SK-N-SH treated with all-trans-retinoic acid at 6 μM for 48 hours (cell line): ENCODE measurements at regions not wholly inside any gene's neighbourhood (a gene's known extent, or its start where the extent isn't known, plus 50 kb on each side); places are given as distances from the start of the nearest gene placed in this dataset.

Experiments
- ATAC-seq: fragments of 200-7000 bp; cut with Tn5 transposase; 3 replicates; pipeline ENCODE4 v1.9.1; 2020; ENCODE audit warnings: mild to moderate bottlenecking, moderate library complexity
- ARNTL ChIP-seq: fragments of 450-650 bp; formaldehyde crosslinking; IDR thresholded peaks from 2 replicates; pipeline ENCODE4 v1.5.0; 2020; ENCODE audit warnings: low read depth, mild to moderate bottlenecking, moderate library complexity, borderline replicate concordance
- BACH2 ChIP-seq: fragments of 250-450 bp; sonication (Bioruptor Pico); IDR thresholded peaks from 2 replicates; pipeline ENCODE4 v1.9.0; 2021; ENCODE audit warnings: mild to moderate bottlenecking, borderline replicate concordance
- CREB5 ChIP-seq: fragments of 250-450 bp; sonication (Bioruptor Pico); IDR thresholded peaks from 2 replicates; pipeline ENCODE4 v1.5.1; 2020; ENCODE audit warnings: low read depth, mild to moderate bottlenecking, moderate library complexity
- CSDC2 ChIP-seq: fragments of 250-450 bp; sonication (Bioruptor Pico); IDR thresholded peaks from 2 replicates; pipeline ENCODE4 v1.5.0; 2020; ENCODE audit warnings: mild to moderate bottlenecking, moderate library complexity
- ESRRG ChIP-seq: fragments of 250-450 bp; sonication (Bioruptor Pico); IDR thresholded peaks from 2 replicates; pipeline ENCODE4 v1.6.1; 2021; ENCODE audit warnings: mild to moderate bottlenecking
- GLIS3 ChIP-seq: fragments of 250-450 bp; sonication (Bioruptor Pico); IDR thresholded peaks from 2 replicates; pipeline ENCODE4 v1.5.0; 2020; ENCODE audit warnings: mild to moderate bottlenecking, moderate library complexity
- ISL1 ChIP-seq: fragments of 250-450 bp; sonication (Bioruptor Pico); IDR thresholded peaks from 2 replicates; pipeline ENCODE4 v2.1.2; 2022; ENCODE audit warnings: mild to moderate bottlenecking, moderate library complexity
- OSR1 ChIP-seq: fragments of 250-450 bp; sonication (Bioruptor Pico); IDR thresholded peaks from 2 replicates; pipeline ENCODE4 v1.8.0; 2022; ENCODE audit warnings: moderate library complexity, mild to moderate bottlenecking, inconsistent platforms
- PATZ1 ChIP-seq: fragments of 250-450 bp; sonication (Bioruptor Pico); IDR thresholded peaks from 2 replicates; pipeline ENCODE4 v1.8.0; 2020; ENCODE audit warnings: mild to moderate bottlenecking, moderate library complexity, borderline replicate concordance
- POU6F1 ChIP-seq: fragments of 250-450 bp; sonication (Bioruptor Pico); IDR thresholded peaks from 2 replicates; pipeline ENCODE4 v1.8.0; 2021; ENCODE audit warnings: low read depth, mild to moderate bottlenecking, moderate library complexity, borderline replicate concordance
- PPARA ChIP-seq: fragments of 250-450 bp; sonication (Bioruptor Pico); IDR thresholded peaks from 2 replicates; pipeline ENCODE4 v1.5.0; 2020; ENCODE audit warnings: mild to moderate bottlenecking, borderline replicate concordance
- RARB ChIP-seq: fragments of 250-450 bp; sonication (Bioruptor Pico); IDR thresholded peaks from 2 replicates; pipeline ENCODE4 v1.8.0; 2021; ENCODE audit warnings: mild to moderate bottlenecking, moderate library complexity
- TCF4 ChIP-seq: fragments of 250-450 bp; sonication (Bioruptor Pico); IDR thresholded peaks from 2 replicates; pipeline ENCODE4 v1.8.0; 2021; ENCODE audit warnings: mild to moderate bottlenecking, moderate library complexity, borderline replicate concordance
- TOX ChIP-seq: fragments of 250-450 bp; sonication (Bioruptor Pico); IDR thresholded peaks from 2 replicates; pipeline ENCODE4 v1.8.0; 2021; ENCODE audit warnings: mild to moderate bottlenecking, moderate library complexity, borderline replicate concordance
- TSHZ2 ChIP-seq: fragments of 250-450 bp; sonication (Bioruptor Pico); IDR thresholded peaks from 2 replicates; pipeline ENCODE4 v1.5.0; 2020; ENCODE audit warnings: mild to moderate bottlenecking, moderate library complexity
- ZFP3 ChIP-seq: fragments of 250-450 bp; sonication (Bioruptor Pico); IDR thresholded peaks from 2 replicates; pipeline ENCODE4 v1.5.0; 2020; ENCODE audit warnings: mild to moderate bottlenecking, moderate library complexity
- ZNF70 ChIP-seq: fragments of 450-650 bp; formaldehyde crosslinking; IDR thresholded peaks from 2 replicates; pipeline ENCODE4 v1.5.0; 2020; ENCODE audit warnings: mild to moderate bottlenecking, moderate library complexity
- ZNF8 ChIP-seq: fragments of 450-650 bp; formaldehyde crosslinking; IDR thresholded peaks from 2 replicates; pipeline ENCODE4 v1.5.0; 2020; ENCODE audit warnings: mild to moderate bottlenecking, moderate library complexity

- TF ChIP-seq TSHZ2 (CRISPR knock-in tag), result no peak
- TF ChIP-seq ESRRG (CRISPR knock-in tag), result no peak
- no peak for TF ChIP-seq PATZ1 (CRISPR knock-in tag)
- no peak for TF ChIP-seq TOX (CRISPR knock-in tag)
- TF ChIP-seq ARNTL (CRISPR knock-in tag), result no peak
- no peak for TF ChIP-seq ZNF70
- ATAC-seq, result no peak
Measured at GRCh38 chr5:6236858-6237481, 141.4 kb downstream of the MED10 start.

GRCh38 chr5:6236170-6236793 is 142.1 kb downstream of the MED10 start:
- no peak for ATAC-seq
- TF ChIP-seq BACH2 (no peak), CSDC2 (CRISPR knock-in tag) (no peak), POU6F1 (no peak), ZNF70 (no peak), PPARA (CRISPR knock-in tag) (no peak), ZFP3 (CRISPR knock-in tag) (no peak)

- no peak for ATAC-seq
- TF ChIP-seq GLIS3 (CRISPR knock-in tag), result no peak
- no peak for TF ChIP-seq TOX (CRISPR knock-in tag)
- no peak for TF ChIP-seq ZNF70
- TF ChIP-seq ZNF8 (CRISPR knock-in tag), result no peak
- no peak for TF ChIP-seq TCF4 (CRISPR knock-in tag)
- TF ChIP-seq RARB (CRISPR knock-in tag), result no peak
- no peak for TF ChIP-seq ISL1 (CRISPR knock-in tag)
- no peak for TF ChIP-seq ESRRG (CRISPR knock-in tag)
- no peak for TF ChIP-seq PPARA (CRISPR knock-in tag)
- TF ChIP-seq PATZ1 (CRISPR knock-in tag), result no peak
- TF ChIP-seq OSR1 (CRISPR knock-in tag), result no peak
- TF ChIP-seq ARNTL (CRISPR knock-in tag), result no peak
- TF ChIP-seq CREB5 (CRISPR knock-in tag), result no peak
Measured at GRCh38 chr5:6235726-6236125, 142.6 kb downstream of the MED10 start.
